Activated B cell treated with CpG ODN at 0.5 μM for 24 hours (primary cell): ENCODE measurements at regions not wholly inside any gene's neighbourhood (a gene's known extent, or its start where the extent isn't known, plus 50 kb on each side); places are given as distances from the start of the nearest gene placed in this dataset.

Experiments used
- ATAC-seq: fragments of 200-7000 bp; cut with Tn5 transposase; one replicate; pipeline ENCODE4 v1.10.0; 2021; ENCODE audit warnings: low read depth, mild to moderate bottlenecking, moderate library complexity
- CTCF ChIA-PET: fragments of 350-600 bp; sonication (Branson Sonifier 250); formaldehyde crosslinking; loops from one replicate; lab custom pipeline; 2021; ENCODE audit warnings: antibody characterized with exemption; lab: Charles Lee
- POLR2A ChIA-PET: fragments of 350-600 bp; sonication (Branson Sonifier 250); formaldehyde crosslinking; loops from one replicate; lab custom pipeline; 2021; ENCODE audit warnings: antibody characterized with exemption; lab: Charles Lee
- DNase-seq: peaks from one replicate; pipeline ENCODE4 v3.0.0; 2022
- H3K27ac Mint-ChIP-seq: one replicate; pipeline ENCODE4 v1.8.0; 2020; ENCODE audit warnings: mixed read lengths
- H3K27me3 Mint-ChIP-seq: one replicate; pipeline ENCODE4 v1.8.0; 2021; ENCODE audit warnings: mixed read lengths
- H3K36me3 Mint-ChIP-seq: one replicate; pipeline ENCODE4 v1.8.0; 2021; ENCODE audit warnings: low read depth, mixed read lengths
- H3K4me1 Mint-ChIP-seq: one replicate; pipeline ENCODE4 v1.8.0; 2021; ENCODE audit warnings: mixed read lengths
- H3K4me3 Mint-ChIP-seq: one replicate; pipeline ENCODE4 v1.8.0; 2020; ENCODE audit warnings: mild to moderate bottlenecking, mixed read lengths
- H3K9me3 Mint-ChIP-seq: one replicate; pipeline ENCODE4 v1.8.0; 2020; ENCODE audit warnings: mixed read lengths
- intact Hi-C: fragments of 100-400 bp; cut with micrococcal nuclease; formaldehyde crosslinking; loops from one replicate; pipeline ENCODE4 v1.15.1; 2024
- TF ChIP-seq, protein P1 (sequence below): fragments of 200-600 bp; IDR thresholded peaks from one replicate; pipeline ENCODE4 v1.8.0; 2022; ENCODE audit warnings: antibody characterized with exemption, mild to moderate bottlenecking

DNA sequence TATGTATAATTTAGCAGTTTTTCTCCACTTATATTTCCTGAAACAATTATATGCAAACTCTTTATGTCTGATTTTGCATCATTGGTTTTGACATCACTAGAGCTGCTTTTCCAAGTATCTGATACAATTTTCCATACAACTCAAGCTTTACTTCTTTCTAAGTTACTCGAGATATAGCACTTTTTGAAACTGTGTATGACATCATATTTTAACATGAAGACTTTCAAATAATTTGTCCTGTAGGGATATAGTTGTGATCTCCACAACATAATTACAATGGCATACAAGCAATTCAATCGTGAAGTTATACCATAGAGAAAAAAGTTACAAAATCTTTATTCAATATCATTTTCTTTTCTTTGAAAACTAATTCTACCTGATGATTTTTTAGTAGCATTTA, 173.0 kb downstream of the LEPR start:
- DNase-seq (no peak), ATAC-seq (no peak)
- POLR2A ChIA-PET = no interaction called here
- Mint-ChIP-seq H3K27me3 (no peaks in the 10 kb centered on the region), H3K4me1 (no peaks in the 10 kb centered on the region), H3K36me3 (no peaks in the 10 kb centered on the region), H3K9me3 (peaks cover 4% of the 10 kb centered on the region), H3K27ac (no peak overlapping the region), H3K4me3 (no peak overlapping the region)
- CTCF ChIA-PET = no interaction called here
- intact Hi-C loops = no loop called here
- TF ChIP-seq, protein P1, sequence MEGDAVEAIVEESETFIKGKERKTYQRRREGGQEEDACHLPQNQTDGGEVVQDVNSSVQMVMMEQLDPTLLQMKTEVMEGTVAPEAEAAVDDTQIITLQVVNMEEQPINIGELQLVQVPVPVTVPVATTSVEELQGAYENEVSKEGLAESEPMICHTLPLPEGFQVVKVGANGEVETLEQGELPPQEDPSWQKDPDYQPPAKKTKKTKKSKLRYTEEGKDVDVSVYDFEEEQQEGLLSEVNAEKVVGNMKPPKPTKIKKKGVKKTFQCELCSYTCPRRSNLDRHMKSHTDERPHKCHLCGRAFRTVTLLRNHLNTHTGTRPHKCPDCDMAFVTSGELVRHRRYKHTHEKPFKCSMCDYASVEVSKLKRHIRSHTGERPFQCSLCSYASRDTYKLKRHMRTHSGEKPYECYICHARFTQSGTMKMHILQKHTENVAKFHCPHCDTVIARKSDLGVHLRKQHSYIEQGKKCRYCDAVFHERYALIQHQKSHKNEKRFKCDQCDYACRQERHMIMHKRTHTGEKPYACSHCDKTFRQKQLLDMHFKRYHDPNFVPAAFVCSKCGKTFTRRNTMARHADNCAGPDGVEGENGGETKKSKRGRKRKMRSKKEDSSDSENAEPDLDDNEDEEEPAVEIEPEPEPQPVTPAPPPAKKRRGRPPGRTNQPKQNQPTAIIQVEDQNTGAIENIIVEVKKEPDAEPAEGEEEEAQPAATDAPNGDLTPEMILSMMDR = no peak

DNA sequence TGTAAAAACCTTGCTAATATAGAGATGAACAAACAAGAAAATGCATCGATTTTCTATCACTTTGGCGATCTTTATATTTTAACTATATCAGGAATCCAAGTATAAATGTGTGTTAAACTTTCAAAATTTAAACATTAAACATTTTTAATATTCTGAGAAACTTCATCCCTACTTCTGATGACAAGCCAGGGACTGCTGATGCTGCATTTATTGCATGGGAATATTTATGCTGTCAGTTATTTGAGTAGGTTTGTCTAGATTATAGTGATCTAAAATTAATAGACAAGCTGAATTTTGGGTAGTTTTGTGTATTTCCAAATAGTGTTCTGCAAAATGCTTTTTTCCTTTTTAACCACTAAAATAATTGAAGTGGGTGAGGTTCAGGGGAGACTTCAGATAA, 175.3 kb downstream of the LEPR start:
- CTCF ChIA-PET = no interaction called here
- intact Hi-C loops = no loop called here
- no peak for ATAC-seq
- Mint-ChIP-seq H3K4me1 (no peaks in the 10 kb centered on the region), H3K27ac (no peak overlapping the region), H3K36me3 (no peaks in the 10 kb centered on the region), H3K4me3 (no peak overlapping the region), H3K27me3 (no peaks in the 10 kb centered on the region), H3K9me3 (no peaks in the 10 kb centered on the region)
- POLR2A ChIA-PET = no interaction called here
- DNase-seq = no peak
- TF ChIP-seq, protein P1 = no peak

DNA sequence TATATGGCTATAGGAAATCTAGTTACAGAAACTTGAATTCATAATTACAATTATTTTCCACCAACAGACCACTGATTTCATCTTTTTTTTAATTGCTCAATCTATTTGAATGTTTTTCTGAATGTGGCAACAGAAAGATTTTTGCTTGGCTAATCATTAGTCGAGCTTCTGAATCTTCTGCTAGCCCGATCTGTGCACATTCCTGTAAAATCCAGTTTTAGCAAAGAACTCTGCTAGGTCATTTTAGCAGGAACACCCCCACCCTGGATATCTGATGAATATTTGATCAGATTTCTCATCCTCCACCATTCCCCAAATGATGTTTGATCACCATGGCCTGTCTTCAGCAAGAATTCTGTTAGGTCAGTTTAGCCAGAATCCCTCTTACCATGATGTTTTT, 176.3 kb downstream of the LEPR start:
- DNase-seq (no peak), ATAC-seq (no peak)
- Mint-ChIP-seq H3K4me3 (no peak overlapping the region), H3K27ac (no peak overlapping the region), H3K27me3 (no peaks in the 10 kb centered on the region), H3K4me1 (no peaks in the 10 kb centered on the region), H3K9me3 (no peaks in the 10 kb centered on the region), H3K36me3 (no peaks in the 10 kb centered on the region)
- CTCF ChIA-PET = no interaction called here
- intact Hi-C loops = no loop called here
- POLR2A ChIA-PET = no interaction called here
- TF ChIP-seq, protein P1 = no peak

DNA sequence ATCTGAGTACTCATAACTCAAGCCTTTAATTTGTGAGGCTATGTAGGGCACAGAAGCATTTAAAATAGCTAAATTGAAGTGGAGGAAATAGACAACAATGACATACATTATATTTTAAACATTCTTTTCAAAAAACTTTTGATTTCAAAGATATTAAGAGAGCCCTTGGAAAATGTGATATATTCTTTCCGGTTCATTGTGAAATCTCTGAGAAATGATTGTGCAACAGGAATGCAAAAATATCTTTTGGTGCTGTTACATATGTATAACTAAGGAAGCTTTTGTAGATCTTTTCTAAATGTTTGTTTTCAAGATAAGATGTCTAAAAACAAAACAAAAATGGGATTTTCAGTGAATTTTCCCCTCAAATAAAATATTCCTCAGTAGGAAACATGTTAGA, 185.2 kb downstream of the LEPR start:
- CTCF ChIA-PET = no interaction called here

DNA sequence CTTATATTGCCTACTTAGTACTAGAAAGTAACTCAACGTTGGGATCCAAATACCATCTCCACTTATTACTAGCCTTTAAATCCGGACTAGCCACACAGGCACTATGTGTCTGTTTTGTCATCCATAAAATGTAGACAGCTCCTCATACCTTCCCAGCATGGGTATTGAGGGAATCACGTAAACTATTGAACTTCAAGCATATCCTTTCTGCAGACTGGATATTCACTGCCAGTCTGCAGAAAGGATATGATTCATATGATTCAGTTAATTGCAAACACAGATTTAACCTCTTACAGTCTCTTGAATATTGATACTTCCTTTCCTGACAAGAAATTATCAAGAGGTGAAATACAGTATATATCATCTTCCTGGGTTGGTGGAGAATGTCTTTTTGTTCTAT, 186.0 kb downstream of the LEPR start:
- H3K4me3 Mint-ChIP-seq = no peak overlapping the region

More for the DNA sequence above, 185.2 kb downstream of the LEPR start:
- POLR2A ChIA-PET = no interaction called here
- H3K27me3 Mint-ChIP-seq = no peaks in the 10 kb centered on the region
- no peak for ATAC-seq
- TF ChIP-seq, protein P1 = no peak
- peaks cover 3% of the 10 kb centered on the region for H3K4me1 Mint-ChIP-seq
- H3K9me3 Mint-ChIP-seq = no peaks in the 10 kb centered on the region
- no peak for DNase-seq
- intact Hi-C loops = no loop called here
- H3K36me3 Mint-ChIP-seq = no peaks in the 10 kb centered on the region
- no peak overlapping the region for H3K27ac Mint-ChIP-seq
- no peak overlapping the region for H3K4me3 Mint-ChIP-seq

More for the DNA sequence above, 186.0 kb downstream of the LEPR start:
- ATAC-seq (no peak), DNase-seq (no peak)
- intact Hi-C loops = no loop called here
- ChIA-PET CTCF (no interaction called here), POLR2A (no interaction called here)
- Mint-ChIP-seq H3K27ac (no peak overlapping the region), H3K9me3 (no peaks in the 10 kb centered on the region), H3K36me3 (no peaks in the 10 kb centered on the region), H3K4me1 (peaks cover 3% of the 10 kb centered on the region), H3K27me3 (no peaks in the 10 kb centered on the region)
- TF ChIP-seq, protein P1 = no peak
